ENCODE measurements at regions not wholly inside any gene's neighbourhood (a gene's known extent, or its start where the extent isn't known, plus 50 kb on each side); places are given as distances from the start of the nearest gene placed in this dataset.

- DNase-seq = no peak
Measured at GRCh38 chr3:72060447-72061034, 275.6 kb upstream of the PROK2 start.

GRCh38 chr3:72058493-72059081 lies 273.6 kb upstream of the PROK2 start:
- DNase-seq = peak; percentile 66

DNA sequence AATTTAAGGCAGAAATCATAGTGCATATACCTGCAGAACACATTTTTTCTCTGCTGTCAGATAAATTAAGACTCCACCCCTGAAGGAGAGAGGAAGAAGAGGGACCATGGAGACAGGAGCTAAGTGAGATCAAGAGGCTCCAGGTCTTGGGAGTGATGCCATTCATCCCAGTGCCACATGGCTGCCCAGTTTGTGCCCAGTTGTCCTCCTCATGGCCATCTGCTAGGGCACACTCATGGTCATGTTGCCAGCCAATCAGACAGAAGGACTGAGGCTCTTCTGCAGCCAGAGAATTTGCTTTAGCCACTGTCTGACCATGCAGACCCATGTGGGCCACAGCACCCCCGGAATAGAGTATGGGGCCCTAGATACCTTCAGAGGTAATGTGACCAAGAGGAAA lies 270.5 kb upstream of the PROK2 start:
- no peak for DNase-seq

DNA sequence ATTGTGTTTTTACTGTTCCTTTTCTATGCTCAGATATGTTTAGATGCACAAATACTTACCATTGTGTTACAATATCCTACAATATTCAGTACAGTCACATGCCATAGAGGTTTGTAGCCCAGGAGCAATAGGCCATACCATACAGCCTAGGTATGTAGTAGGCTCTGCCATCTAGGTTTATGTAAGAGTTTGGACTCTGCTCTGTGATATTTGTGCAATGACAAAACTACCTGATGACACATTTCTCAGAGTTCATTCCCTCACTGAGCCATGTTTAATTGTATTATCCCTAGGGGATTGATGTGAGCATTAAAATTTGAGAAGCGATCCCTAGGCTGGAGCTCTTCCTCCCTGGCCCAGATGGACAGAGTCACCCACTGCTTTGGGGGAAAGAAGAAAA lies 270.0 kb upstream of the PROK2 start:
- no peak for DNase-seq

- DNase-seq = no peak
Measured at GRCh38 chr3:72052841-72053409, 268.0 kb upstream of the PROK2 start.

- DNase-seq = no peak
Measured at GRCh38 chr3:72050771-72051170, 265.8 kb upstream of the PROK2 start.

DNA sequence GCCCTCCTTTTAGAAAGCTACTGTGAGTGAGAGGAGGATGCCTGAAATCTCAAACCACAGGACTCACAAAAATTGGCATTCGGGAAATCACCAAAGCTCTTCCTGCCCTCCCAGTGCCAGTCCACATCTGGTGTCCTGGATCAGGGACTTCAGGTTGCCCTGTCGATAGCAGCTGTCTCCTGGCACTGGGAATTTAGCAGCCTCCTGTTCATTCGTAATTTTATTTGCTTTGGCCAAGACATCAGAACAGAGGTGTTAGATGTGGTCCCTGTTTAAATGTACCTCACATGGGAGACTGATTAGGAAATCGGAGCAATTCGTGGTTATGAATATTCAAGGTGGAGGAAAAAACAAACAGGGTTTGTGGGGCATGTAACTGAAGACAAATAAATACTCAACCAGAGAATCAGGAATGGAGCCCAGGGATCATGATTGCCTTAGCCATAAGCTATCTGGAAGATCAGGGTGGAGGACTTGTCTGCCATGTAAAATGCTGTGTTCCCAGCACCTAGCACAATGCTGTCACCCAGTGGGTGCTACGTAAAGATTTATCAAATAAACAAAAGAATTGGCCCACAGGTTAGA lies 265.2 kb upstream of the PROK2 start:
- DNase-seq = no peak

GRCh38 chr3:72049300-72049699 lies 264.4 kb upstream of the PROK2 start:
- DNase-seq = no peak

DNA sequence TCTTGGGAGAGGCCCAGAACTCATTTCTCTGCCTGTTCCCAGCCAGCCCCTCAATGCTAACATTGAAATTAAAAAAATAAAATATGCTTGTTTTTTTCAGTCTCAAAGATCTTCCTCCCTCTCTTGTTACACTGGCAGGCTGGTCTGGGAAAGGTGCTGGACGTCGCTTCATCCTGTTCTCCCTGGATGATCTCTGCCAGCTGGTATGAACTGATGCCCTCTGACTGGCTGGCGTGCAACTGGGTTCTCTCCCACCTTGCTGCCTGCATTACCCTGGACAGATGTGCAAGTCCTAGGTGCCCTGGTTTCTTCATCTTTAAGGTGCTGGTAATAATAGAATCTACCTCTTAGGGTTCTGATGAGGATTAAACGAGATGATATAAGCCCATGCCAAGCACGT lies 263.9 kb upstream of the PROK2 start:
- DNase-seq = no peak

GRCh38 chr3:72047221-72047871 lies 262.4 kb upstream of the PROK2 start:
- DNase-seq = no peak

DNA sequence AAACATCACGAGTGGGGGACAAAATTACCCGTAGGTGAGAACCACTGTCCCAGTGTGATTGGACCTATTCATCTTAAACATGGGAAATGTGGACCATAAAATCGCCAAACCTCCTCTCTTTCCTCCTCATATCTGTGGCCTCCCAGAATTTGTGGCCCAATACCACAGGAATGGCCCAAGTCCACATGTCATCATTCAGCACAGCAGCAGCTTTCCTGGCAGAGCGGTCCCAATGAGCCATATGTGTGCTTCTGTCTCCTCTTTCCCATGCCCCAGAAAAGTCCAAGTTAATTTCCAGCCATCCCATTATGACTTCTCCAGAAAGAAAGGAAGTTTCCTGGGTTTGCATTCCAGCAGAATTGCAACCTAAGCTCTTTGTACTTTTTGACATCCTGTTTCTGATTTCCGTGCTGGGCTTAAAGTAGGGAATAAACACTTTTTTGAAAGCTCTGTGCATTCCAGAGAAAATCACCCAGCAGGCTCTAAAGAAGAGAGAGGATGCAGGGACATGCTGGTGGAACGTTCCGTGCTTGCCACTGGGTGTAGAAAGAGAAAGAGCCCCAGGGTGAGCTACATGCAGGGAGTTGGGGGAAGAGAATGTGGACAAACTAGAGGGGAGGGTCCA lies 259.4 kb upstream of the PROK2 start:
- peak; percentile 60 for DNase-seq

GRCh38 chr3:72043204-72044133 lies 258.5 kb upstream of the PROK2 start:
- DNase-seq = no peak

DNA sequence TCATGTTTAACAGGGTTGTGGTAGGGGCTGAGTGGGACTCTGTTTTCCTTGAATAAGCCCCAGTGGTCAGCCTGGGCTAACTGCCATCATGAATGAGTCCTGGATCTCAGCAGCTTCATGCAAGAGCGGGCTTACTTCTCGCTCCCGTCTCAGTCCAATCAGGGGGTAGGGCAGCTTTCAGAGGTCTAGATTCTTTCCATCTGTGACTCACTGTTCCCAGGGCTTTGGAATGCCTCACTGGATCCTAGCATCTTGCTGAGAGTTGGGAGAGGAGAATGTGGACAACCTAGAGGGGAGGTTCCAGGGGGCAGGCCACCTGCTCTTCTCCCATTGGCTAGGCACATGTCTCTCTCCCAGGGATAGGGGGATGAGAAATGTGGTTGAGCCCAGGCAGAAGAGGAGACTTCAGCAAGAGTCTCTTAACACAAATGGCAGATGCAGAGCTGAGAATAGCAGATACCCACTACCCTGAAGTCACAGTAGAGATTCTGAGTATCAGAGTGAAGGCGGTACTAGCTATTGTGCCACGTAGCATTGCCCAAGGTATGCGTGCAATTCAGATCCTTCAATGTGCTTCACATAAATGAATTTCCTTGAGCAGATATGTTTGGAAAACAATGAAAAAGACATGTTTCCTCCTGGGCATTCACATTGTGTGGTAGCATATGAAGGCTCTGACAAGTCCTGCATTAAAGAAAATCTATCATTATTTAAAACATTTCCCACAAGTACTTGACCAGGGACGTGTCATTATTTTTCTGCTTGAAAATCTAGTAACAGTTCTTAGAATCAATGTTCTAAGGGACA lies 257.7 kb upstream of the PROK2 start:
- DNase-seq = peak; percentile 54

GRCh38 chr3:72041511-72041910 lies 256.6 kb upstream of the PROK2 start:
- DNase-seq = peak; percentile 53

GRCh38 chr3:72041076-72041475 lies 256.1 kb upstream of the PROK2 start:
- no peak for DNase-seq

- no peak for DNase-seq
Measured at GRCh38 chr3:72039677-72040076, 254.7 kb upstream of the PROK2 start.

- DNase-seq = no peak
Measured at GRCh38 chr3:72036899-72037298, 252.0 kb upstream of the PROK2 start.

DNA sequence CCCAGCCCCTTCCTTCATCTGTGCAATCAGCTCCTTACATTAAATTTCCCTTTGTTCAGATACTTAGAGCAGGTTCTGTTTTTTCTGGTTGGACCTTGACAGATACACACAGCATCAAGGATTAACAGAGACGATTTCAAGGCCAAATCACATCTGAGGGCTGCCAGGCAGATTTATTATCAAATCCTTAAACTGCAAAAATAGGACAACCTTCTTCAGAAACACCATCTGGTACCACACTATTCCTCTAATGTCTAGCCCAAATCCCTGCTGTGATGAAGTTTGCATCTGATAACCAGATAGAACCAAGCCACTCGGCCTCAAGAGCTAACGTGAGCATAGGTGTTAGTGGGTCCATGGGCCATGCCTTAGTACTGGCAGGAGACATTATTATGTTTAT lies 250.7 kb upstream of the PROK2 start:
- no peak for DNase-seq

GRCh38 chr3:72034986-72035385 lies 250.0 kb upstream of the PROK2 start:
- no peak for DNase-seq

DNA sequence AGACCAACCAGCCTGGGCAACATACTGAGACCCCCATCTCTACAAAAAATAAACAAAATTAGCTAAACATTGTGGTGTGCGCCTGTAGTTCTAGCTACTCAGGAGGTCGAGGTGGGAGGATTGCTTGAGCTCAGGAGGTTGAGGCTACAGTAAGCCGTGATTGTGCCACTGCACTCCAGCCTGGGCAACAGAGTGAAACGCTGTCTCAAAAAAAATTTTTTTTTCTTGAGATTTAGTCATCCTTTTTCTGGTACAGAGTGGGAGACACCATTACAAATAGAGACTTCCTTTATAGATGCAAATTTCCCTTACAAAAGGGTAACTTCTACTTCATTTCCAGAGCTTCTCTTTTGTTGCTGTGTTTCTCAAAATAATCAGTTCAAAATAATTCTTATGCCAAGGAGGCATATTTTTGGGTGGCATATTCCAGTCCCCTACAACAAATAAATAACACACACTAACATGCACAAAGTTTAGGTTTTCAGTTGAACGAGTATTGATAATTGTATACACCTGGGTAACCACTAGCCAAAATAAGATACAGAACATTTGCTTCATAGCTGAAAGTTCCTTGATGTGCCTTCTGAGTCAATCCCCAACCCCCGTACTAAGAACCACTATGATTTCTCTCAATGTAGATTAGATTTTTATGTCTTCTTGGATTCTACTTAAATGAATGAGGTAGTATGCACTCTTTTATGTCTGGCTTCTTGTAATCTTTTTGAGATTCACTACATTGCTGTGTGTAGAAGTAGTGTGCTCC lies 248.9 kb upstream of the PROK2 start:
- DNase-seq = no peak
